ENCODE measurements at regions not wholly inside any gene's neighbourhood (a gene's known extent, or its start where the extent isn't known, plus 50 kb on each side); places are given as distances from the start of the nearest gene placed in this dataset.

DNA sequence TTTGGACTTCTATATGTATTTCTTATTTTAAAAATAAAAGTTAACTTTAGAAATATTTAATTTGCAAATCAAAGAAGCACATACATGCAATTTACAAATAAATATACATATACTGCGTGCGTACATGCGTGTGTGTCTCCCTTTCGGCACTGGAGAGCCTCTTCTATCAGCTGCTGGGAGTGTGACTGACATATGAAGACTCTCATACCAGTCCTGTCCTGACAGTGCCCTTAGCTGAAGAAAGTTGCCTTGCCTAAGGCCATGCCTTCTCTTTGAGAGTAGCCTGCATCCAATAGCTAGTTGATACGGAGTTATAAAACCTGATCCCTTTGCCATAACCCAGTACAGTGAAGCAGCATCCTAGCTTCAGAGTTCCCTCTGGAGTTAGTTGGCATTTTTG lies 282.4 kb upstream of the NEGR1 start:
- Histone ChIP-seq H3K9me3 (no peaks in the 10 kb centered on the region), H3K36me3 (no peaks in the 10 kb centered on the region), H3K4me3 (ENCODE audit: low read depth, low read length) (no peak overlapping the region), H3K27me3 (no peaks in the 10 kb centered on the region), H3K4me1 (no peaks in the 10 kb centered on the region)
- TF ChIP-seq, protein P1, sequence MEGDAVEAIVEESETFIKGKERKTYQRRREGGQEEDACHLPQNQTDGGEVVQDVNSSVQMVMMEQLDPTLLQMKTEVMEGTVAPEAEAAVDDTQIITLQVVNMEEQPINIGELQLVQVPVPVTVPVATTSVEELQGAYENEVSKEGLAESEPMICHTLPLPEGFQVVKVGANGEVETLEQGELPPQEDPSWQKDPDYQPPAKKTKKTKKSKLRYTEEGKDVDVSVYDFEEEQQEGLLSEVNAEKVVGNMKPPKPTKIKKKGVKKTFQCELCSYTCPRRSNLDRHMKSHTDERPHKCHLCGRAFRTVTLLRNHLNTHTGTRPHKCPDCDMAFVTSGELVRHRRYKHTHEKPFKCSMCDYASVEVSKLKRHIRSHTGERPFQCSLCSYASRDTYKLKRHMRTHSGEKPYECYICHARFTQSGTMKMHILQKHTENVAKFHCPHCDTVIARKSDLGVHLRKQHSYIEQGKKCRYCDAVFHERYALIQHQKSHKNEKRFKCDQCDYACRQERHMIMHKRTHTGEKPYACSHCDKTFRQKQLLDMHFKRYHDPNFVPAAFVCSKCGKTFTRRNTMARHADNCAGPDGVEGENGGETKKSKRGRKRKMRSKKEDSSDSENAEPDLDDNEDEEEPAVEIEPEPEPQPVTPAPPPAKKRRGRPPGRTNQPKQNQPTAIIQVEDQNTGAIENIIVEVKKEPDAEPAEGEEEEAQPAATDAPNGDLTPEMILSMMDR (IDR thresholded peaks at IDR 0.05; ENCODE audit: low read depth, low read length): no peak
- DNase-seq: no peak

DNA sequence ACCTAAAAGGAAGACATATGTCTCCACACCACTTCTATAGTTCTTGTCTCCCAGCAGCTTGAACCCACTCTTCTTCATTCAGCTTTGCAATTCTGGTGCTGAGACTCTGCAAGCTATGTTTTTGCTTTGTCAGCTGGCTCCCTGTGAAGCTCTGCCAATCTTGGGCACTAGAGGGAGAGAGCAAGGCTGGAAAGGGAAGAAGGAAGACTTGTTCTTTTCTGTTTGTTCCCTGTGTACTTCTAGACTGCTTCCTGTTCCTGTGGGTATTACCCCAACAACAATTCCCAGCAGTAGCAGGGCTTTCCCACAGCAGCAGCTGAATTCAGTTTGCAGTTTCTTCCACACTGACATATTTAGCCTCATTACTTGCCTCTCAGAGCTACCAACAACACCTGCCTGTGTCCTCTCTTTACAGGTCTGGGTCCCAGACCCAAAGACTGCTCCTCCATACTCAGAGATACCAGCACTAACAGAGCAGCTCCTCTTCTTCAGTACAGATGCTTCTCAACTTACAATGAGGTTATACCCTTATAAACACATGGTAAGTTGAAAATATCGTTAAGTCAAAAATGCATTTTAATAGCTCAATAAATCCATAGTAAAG lies 275.2 kb upstream of the NEGR1 start:
- Histone ChIP-seq H3K4me1 (no peaks in the 10 kb centered on the region), H3K9me3 (no peaks in the 10 kb centered on the region), H3K27me3 (no peaks in the 10 kb centered on the region), H3K36me3 (no peaks in the 10 kb centered on the region), H3K4me3 (ENCODE audit: low read depth, low read length) (no peak overlapping the region)
- DNase-seq: no peak
- TF ChIP-seq, protein P1 (IDR thresholded peaks at IDR 0.05; ENCODE audit: low read depth, low read length): no peak

DNA sequence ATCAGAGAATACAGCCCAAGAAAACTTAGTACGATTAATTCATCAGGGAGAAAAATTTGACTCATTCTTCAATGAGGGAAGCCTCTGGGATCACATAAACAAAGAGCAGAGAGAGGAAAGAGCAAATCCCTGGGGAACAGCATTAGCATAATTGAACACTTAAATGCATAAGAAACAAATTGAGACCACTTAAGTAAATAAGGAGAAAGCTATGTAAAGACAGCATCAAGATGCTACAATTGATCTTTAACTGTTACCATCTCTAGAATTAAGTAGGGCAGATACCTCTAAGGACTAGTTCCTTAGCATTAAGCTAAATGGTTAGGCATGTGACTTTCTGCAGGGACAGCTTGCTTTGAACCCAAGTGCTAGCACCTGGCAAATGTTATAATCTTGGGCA lies 265.1 kb upstream of the NEGR1 start:
- Histone ChIP-seq H3K27me3 (no peaks in the 10 kb centered on the region), H3K9me3 (no peaks in the 10 kb centered on the region), H3K36me3 (no peaks in the 10 kb centered on the region), H3K4me1 (no peaks in the 10 kb centered on the region), H3K4me3 (ENCODE audit: low read depth, low read length) (no peak overlapping the region)
- TF ChIP-seq, protein P1 (IDR thresholded peaks at IDR 0.05; ENCODE audit: low read depth, low read length): no peak
- DNase-seq: no peak

DNA sequence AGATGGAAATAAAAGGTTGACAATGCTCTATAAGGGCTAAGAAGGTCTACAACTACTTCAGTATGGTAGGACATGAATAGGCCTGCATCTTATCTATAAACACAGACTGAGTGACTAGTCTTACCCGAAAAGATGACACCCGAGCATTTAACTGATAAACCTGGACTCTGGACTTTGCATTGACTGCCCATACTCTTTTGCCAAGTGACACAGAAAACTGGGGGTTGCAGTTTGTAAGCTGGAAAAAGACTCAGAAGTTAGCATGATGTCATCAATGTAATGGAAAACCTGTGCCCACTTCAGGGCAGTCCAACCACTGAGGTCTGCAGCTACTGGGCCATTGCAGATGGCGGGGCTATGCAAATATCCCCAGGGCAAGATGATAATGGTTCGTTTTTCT lies 258.3 kb upstream of the NEGR1 start:
- no peak for DNase-seq
- H3K36me3 ChIP-seq: no peaks in the 10 kb centered on the region
- no peaks in the 10 kb centered on the region for H3K27me3 ChIP-seq
- no peaks in the 10 kb centered on the region for H3K4me1 ChIP-seq
- no peaks in the 10 kb centered on the region for H3K9me3 ChIP-seq
- TF ChIP-seq, protein P1 (IDR thresholded peaks at IDR 0.05; ENCODE audit: low read depth, low read length): no peak
- H3K4me3 ChIP-seq (ENCODE audit: low read depth, low read length): no peak overlapping the region

DNA sequence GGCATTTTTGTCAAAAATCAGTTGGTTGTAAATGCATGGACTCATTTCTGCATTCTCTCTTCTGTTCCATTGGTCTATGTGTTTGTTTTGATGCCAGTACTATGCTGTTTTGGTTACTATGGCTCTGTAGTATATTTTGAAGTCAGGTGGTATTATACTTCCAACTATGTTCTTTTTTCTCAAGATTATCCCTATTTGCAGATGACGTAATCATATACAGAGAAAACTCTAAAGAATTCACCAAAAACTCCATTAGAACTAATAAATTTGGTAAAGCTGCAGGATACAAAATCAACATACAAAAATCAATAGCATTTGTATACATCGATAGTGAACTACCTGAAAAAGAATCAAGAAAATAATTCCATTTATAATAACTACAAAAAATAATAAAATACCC lies 253.1 kb upstream of the NEGR1 start:
- H3K4me3 ChIP-seq (ENCODE audit: low read depth, low read length): no peak overlapping the region
- H3K9me3 ChIP-seq: no peaks in the 10 kb centered on the region
- no peaks in the 10 kb centered on the region for H3K4me1 ChIP-seq
- no peaks in the 10 kb centered on the region for H3K27me3 ChIP-seq
- H3K36me3 ChIP-seq: no peaks in the 10 kb centered on the region
- TF ChIP-seq, protein P1 (IDR thresholded peaks at IDR 0.05; ENCODE audit: low read depth, low read length): no peak
- no peak for DNase-seq

DNA sequence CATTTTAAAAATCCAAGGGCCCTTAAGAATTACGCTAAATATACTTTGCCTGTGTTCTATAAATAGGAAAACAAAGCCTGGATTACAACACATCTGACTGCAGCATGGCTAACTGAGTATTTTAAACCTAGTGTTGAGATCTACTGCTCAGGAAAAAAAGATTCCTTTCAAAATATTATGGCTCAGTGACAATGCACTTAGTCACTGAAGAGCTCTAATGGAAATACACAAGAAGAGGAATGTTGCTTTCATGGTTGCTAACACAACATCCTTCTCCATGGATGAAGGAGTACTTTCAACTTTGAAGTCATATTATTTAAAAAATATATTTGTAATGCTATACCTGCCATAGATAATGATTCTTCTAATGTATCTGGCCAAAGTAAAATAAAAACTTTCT lies 248.3 kb upstream of the NEGR1 start:
- TF ChIP-seq, protein P1 (IDR thresholded peaks at IDR 0.05; ENCODE audit: low read depth, low read length): no peak
- no peaks in the 10 kb centered on the region for H3K27me3 ChIP-seq
- H3K36me3 ChIP-seq: no peaks in the 10 kb centered on the region
- no peak for DNase-seq
- H3K4me3 ChIP-seq (ENCODE audit: low read depth, low read length): no peak overlapping the region
- H3K4me1 ChIP-seq: no peaks in the 10 kb centered on the region
- no peaks in the 10 kb centered on the region for H3K9me3 ChIP-seq
